Rectal smooth muscle tissue (tissue), 1 donor: ENCODE measurements at regions not wholly inside any gene's neighbourhood (a gene's known extent, or its start where the extent isn't known, plus 50 kb on each side); places are given as distances from the start of the nearest gene placed in this dataset.

Experiments used
- H3K27ac ChIP-seq: one replicate; pipeline ENCODE4 v1.7.0; 2013; ENCODE audit warnings: low read depth, low read length, inconsistent platforms
- H3K27me3 ChIP-seq: one replicate; pipeline ENCODE4 v1.7.0; 2013; ENCODE audit warnings: low read length; ENCODE audit not compliant: control insufficient read depth, insufficient read depth
- H3K36me3 ChIP-seq: one replicate; pipeline ENCODE4 v1.7.0; 2013; ENCODE audit warnings: low read length; ENCODE audit not compliant: control insufficient read depth, insufficient read depth
- H3K4me1 ChIP-seq: one replicate; pipeline ENCODE4 v1.7.0; 2013; ENCODE audit warnings: low read length; ENCODE audit not compliant: control insufficient read depth, insufficient read depth
- H3K4me3 ChIP-seq: one replicate; pipeline ENCODE4 v1.7.0; 2013; ENCODE audit warnings: low read length
- H3K9ac ChIP-seq: one replicate; pipeline ENCODE4 v1.7.0; 2013; ENCODE audit warnings: low read length

GRCh38 chr11:121727942-121728341 lies 275.2 kb upstream of the SORL1-AS1 start:
- no peak overlapping the region for H3K4me3 ChIP-seq
- H3K36me3 ChIP-seq, result no peaks in the 10 kb centered on the region
- H3K4me1 ChIP-seq, result peaks cover 9% of the 10 kb centered on the region
- no peaks in the 10 kb centered on the region for H3K27me3 ChIP-seq
- H3K27ac ChIP-seq, result no peak overlapping the region
- no peak overlapping the region for H3K9ac ChIP-seq

GRCh38 chr11:121723246-121723741 lies 270.5 kb upstream of the SORL1-AS1 start:
- peak overlapping the region; percentile 63 for H3K4me3 ChIP-seq
- no peaks in the 10 kb centered on the region for H3K27me3 ChIP-seq
- no peaks in the 10 kb centered on the region for H3K36me3 ChIP-seq
- H3K9ac ChIP-seq, result no peak overlapping the region
- peak overlapping the region; percentile 96 for H3K27ac ChIP-seq
- peaks cover 12% of the 10 kb centered on the region for H3K4me1 ChIP-seq

GRCh38 chr11:121722431-121723245 lies 269.9 kb upstream of the SORL1-AS1 start:
- H3K9ac ChIP-seq, result peak overlapping the region; percentile 25
- peaks cover 12% of the 10 kb centered on the region for H3K4me1 ChIP-seq
- peak overlapping the region; percentile 96 for H3K27ac ChIP-seq
- H3K27me3 ChIP-seq, result no peaks in the 10 kb centered on the region
- H3K36me3 ChIP-seq, result no peaks in the 10 kb centered on the region
- peak overlapping the region; percentile 63 for H3K4me3 ChIP-seq

- Histone ChIP-seq H3K9ac (no peak overlapping the region), H3K4me1 (peaks cover 12% of the 10 kb centered on the region), H3K27ac (peak overlapping the region; percentile 96), H3K36me3 (no peaks in the 10 kb centered on the region), H3K27me3 (no peaks in the 10 kb centered on the region), H3K4me3 (peak overlapping the region; percentile 63)
Observed at GRCh38 chr11:121721961-121722360, 269.2 kb upstream of the SORL1-AS1 start.

- H3K27me3 ChIP-seq, result no peaks in the 10 kb centered on the region
Observed at GRCh38 chr11:121721448-121721847, 268.7 kb upstream of the SORL1-AS1 start.

GRCh38 chr11:121717296-121717695 lies 264.5 kb upstream of the SORL1-AS1 start:
- H3K36me3 ChIP-seq, result no peaks in the 10 kb centered on the region
- H3K9ac ChIP-seq, result no peak overlapping the region
- no peak overlapping the region for H3K4me3 ChIP-seq
- H3K27ac ChIP-seq, result no peak overlapping the region
- H3K4me1 ChIP-seq, result peaks cover 3% of the 10 kb centered on the region
- H3K27me3 ChIP-seq, result no peaks in the 10 kb centered on the region

More at GRCh38 chr11:121721448-121721847, 268.7 kb upstream of the SORL1-AS1 start:
- Histone ChIP-seq H3K27ac (peak overlapping the region; percentile 96), H3K9ac (no peak overlapping the region), H3K4me1 (peaks cover 12% of the 10 kb centered on the region), H3K4me3 (no peak overlapping the region), H3K36me3 (no peaks in the 10 kb centered on the region)

GRCh38 chr11:121716060-121716459 lies 263.3 kb upstream of the SORL1-AS1 start:
- Histone ChIP-seq H3K27me3 (no peaks in the 10 kb centered on the region), H3K4me3 (no peak overlapping the region), H3K4me1 (no peaks in the 10 kb centered on the region), H3K36me3 (no peaks in the 10 kb centered on the region), H3K27ac (no peak overlapping the region), H3K9ac (no peak overlapping the region)

GRCh38 chr11:121715405-121715804 lies 262.6 kb upstream of the SORL1-AS1 start:
- H3K4me1 ChIP-seq, result no peaks in the 10 kb centered on the region
- no peak overlapping the region for H3K4me3 ChIP-seq
- H3K27me3 ChIP-seq, result no peaks in the 10 kb centered on the region
- no peak overlapping the region for H3K9ac ChIP-seq
- no peak overlapping the region for H3K27ac ChIP-seq
- H3K36me3 ChIP-seq, result no peaks in the 10 kb centered on the region

- Histone ChIP-seq H3K36me3 (no peaks in the 10 kb centered on the region), H3K27ac (no peak overlapping the region), H3K27me3 (no peaks in the 10 kb centered on the region), H3K4me3 (no peak overlapping the region), H3K9ac (no peak overlapping the region), H3K4me1 (no peaks in the 10 kb centered on the region)
Observed at GRCh38 chr11:121714351-121714750, 261.6 kb upstream of the SORL1-AS1 start.

- H3K36me3 ChIP-seq, result no peaks in the 10 kb centered on the region
- no peak overlapping the region for H3K4me3 ChIP-seq
- no peaks in the 10 kb centered on the region for H3K27me3 ChIP-seq
- no peak overlapping the region for H3K9ac ChIP-seq
- H3K27ac ChIP-seq, result no peak overlapping the region
- no peaks in the 10 kb centered on the region for H3K4me1 ChIP-seq
Observed at GRCh38 chr11:121711939-121712338, 259.2 kb upstream of the SORL1-AS1 start.

- Histone ChIP-seq H3K27me3 (no peaks in the 10 kb centered on the region), H3K36me3 (no peaks in the 10 kb centered on the region), H3K9ac (no peak overlapping the region), H3K27ac (no peak overlapping the region), H3K4me1 (no peaks in the 10 kb centered on the region), H3K4me3 (no peak overlapping the region)
Observed at GRCh38 chr11:121711236-121711635, 258.5 kb upstream of the SORL1-AS1 start.

GRCh38 chr11:121706884-121707420 lies 254.2 kb upstream of the SORL1-AS1 start:
- no peaks in the 10 kb centered on the region for H3K36me3 ChIP-seq
- no peak overlapping the region for H3K4me3 ChIP-seq
- H3K27ac ChIP-seq, result no peak overlapping the region
- H3K27me3 ChIP-seq, result no peaks in the 10 kb centered on the region
- H3K4me1 ChIP-seq, result no peaks in the 10 kb centered on the region
- no peak overlapping the region for H3K9ac ChIP-seq

GRCh38 chr11:121703201-121703600 lies 250.4 kb upstream of the SORL1-AS1 start:
- H3K4me1 ChIP-seq, result no peaks in the 10 kb centered on the region
- no peak overlapping the region for H3K27ac ChIP-seq
- no peaks in the 10 kb centered on the region for H3K36me3 ChIP-seq
- no peak overlapping the region for H3K4me3 ChIP-seq
- H3K27me3 ChIP-seq, result no peaks in the 10 kb centered on the region
- no peak overlapping the region for H3K9ac ChIP-seq
